Esophagus squamous epithelium (tissue), 5 donors: ENCODE measurements at regions not wholly inside any gene's neighbourhood (a gene's known extent, or its start where the extent isn't known, plus 50 kb on each side); places are given as distances from the start of the nearest gene placed in this dataset.

Source experiments
- DNase-seq: peaks from one replicate; lab custom pipeline; 2025; lab: John Stamatoyannopoulos, UW
- H3K27ac ChIP-seq, 4 donors: fragments of 200-600 bp; sonication (generic); one replicate each; pipeline ENCODE4 v1.5.1; 2016 to 2019; ENCODE audit warnings: mild to moderate bottlenecking in 1 of 4
- H3K27me3 ChIP-seq, 4 donors: fragments of 200-600 bp; sonication (generic); 1 replicate in 3 of 4; 2 replicates in 1 of 4; pipeline versions ENCODE4 v1.5.1 to v1.6.0; 2017 to 2021; ENCODE audit warnings: antibody characterized with exemption in 1 of 4
- H3K36me3 ChIP-seq, 3 donors: fragments of 200-600 bp; sonication (generic); one replicate each; pipeline ENCODE4 v1.5.1; 2016 to 2019
- H3K4me1 ChIP-seq, 3 donors: fragments of 200-600 bp; sonication (generic); one replicate each; pipeline ENCODE4 v1.5.1; 2017 to 2019
- H3K4me3 ChIP-seq, 4 donors: fragments of 200-600 bp; sonication (generic); 1 replicate in 3 of 4; 2 replicates in 1 of 4; pipeline ENCODE4 v1.5.1; 2016 to 2019; ENCODE audit warnings: mild to moderate bottlenecking in 2 of 4, moderate library complexity in 1 of 4
- H3K9me3 ChIP-seq, 3 donors: fragments of 200-600 bp; sonication (generic); one replicate each; pipeline ENCODE4 v1.5.1; 2016 to 2019
- CTCF ChIP-seq, 6 experiments: fragments of 450-650 bp in 4 of 6; fragments of 200-600 bp in 2 of 6; sonication (generic) in 2 of 6; IDR thresholded peaks; one replicate each; pipeline ENCODE4 v1.5.1; 2016 to 2019; ENCODE audit warnings: antibody characterized with exemption in 6 of 6, mild to moderate bottlenecking in 4 of 6, moderate library complexity in 4 of 6
- POLR2A ChIP-seq, 4 donors: fragments of 450-650 bp; IDR thresholded peaks; one replicate each; pipeline ENCODE4 v1.6.1; 2017; ENCODE audit warnings: antibody characterized with exemption in 4 of 4, mild to moderate bottlenecking in 4 of 4, moderate library complexity in 3 of 4
- WGBS, 2 donors: methylation state at CpG; one replicate each; pipeline ENCODE4 v1.1.5; 2018; 5-methylcytosine and 5-hydroxymethylcytosine counted together
- intact Hi-C: fragments of 100-400 bp; cut with DNase I; formaldehyde crosslinking; loops from one replicate; pipeline ENCODE4 v1.15.0; 2022
- donor health status: DM: yes; HTN: yes; CAD: no.

- H3K27ac ChIP-seq = no peak overlapping the region
- 53 to 56% methylated on average over 2 of the region's 2 CpGs for WGBS, 2 donors
- no peaks in the 10 kb centered on the region for H3K36me3 ChIP-seq
- no peaks in the 10 kb centered on the region for H3K27me3 ChIP-seq
- intact Hi-C loops = no loop called here
- H3K4me3 ChIP-seq = no peak overlapping the region
- H3K9me3 ChIP-seq = no peaks in the 10 kb centered on the region
- DNase-seq = no peak
- H3K4me1 ChIP-seq = no peaks in the 10 kb centered on the region
- TF ChIP-seq CTCF (IDR thresholded peaks at IDR 0.05) (no peak), POLR2A (IDR thresholded peaks at IDR 0.05) (no peak)
Observed at GRCh38 chr2:228614741-228615140, 433.3 kb upstream of the SPHKAP start.

- no peak for DNase-seq
- intact Hi-C loops = no loop called here
- TF ChIP-seq POLR2A (IDR thresholded peaks at IDR 0.05) = no peak
- no peak for TF ChIP-seq CTCF (IDR thresholded peaks at IDR 0.05)
- 69 to 78% methylated on average over 8 of the region's 8 CpGs for WGBS, 2 donors
- Histone ChIP-seq H3K27ac (no peak overlapping the region), H3K36me3 (no peaks in the 10 kb centered on the region), H3K4me1 (no peaks in the 10 kb centered on the region), H3K27me3 (no peaks in the 10 kb centered on the region), H3K9me3 (no peaks in the 10 kb centered on the region), H3K4me3 (no peak overlapping the region)
Observed at GRCh38 chr2:228613133-228613850, 431.8 kb upstream of the SPHKAP start.

- no peak for TF ChIP-seq CTCF (IDR thresholded peaks at IDR 0.05)
- TF ChIP-seq POLR2A (IDR thresholded peaks at IDR 0.05) = no peak
- no peaks in the 10 kb centered on the region for H3K27me3 ChIP-seq
- no peaks in the 10 kb centered on the region for H3K9me3 ChIP-seq
- intact Hi-C loops = no loop called here
- H3K36me3 ChIP-seq = no peaks in the 10 kb centered on the region
- WGBS, 2 donors = 89 to 95% methylated on average over 1 of the region's 1 CpG
- H3K4me3 ChIP-seq = no peak overlapping the region
- H3K4me1 ChIP-seq = no peaks in the 10 kb centered on the region
- no peak overlapping the region for H3K27ac ChIP-seq
- DNase-seq = no peak
Observed at GRCh38 chr2:228611171-228611570, 429.7 kb upstream of the SPHKAP start.

GRCh38 chr2:228602288-228602687 is 420.8 kb upstream of the SPHKAP start:
- H3K27ac ChIP-seq = no peak overlapping the region

More at GRCh38 chr2:228602288-228602687, 420.8 kb upstream of the SPHKAP start:
- DNase-seq = no peak
- Histone ChIP-seq H3K9me3 (no peaks in the 10 kb centered on the region), H3K36me3 (no peaks in the 10 kb centered on the region), H3K4me1 (no peaks in the 10 kb centered on the region), H3K4me3 (no peak overlapping the region), H3K27me3 (no peaks in the 10 kb centered on the region)
- WGBS, 2 donors = 32 to 39% methylated on average over 2 of the region's 2 CpGs
- intact Hi-C loops = no loop called here
- TF ChIP-seq CTCF (IDR thresholded peaks at IDR 0.05) (no peak), POLR2A (IDR thresholded peaks at IDR 0.05) (no peak)
